Endodermal cell (in vitro differentiated cells): ENCODE measurements at regions not wholly inside any gene's neighbourhood (a gene's known extent, or its start where the extent isn't known, plus 50 kb on each side); places are given as distances from the start of the nearest gene placed in this dataset.
A peak's percentile ranks its signal among the peaks of the same experiment; 100 is the strongest.

Experiments
- DNase-seq: peaks from one replicate; pipeline ENCODE4 v3.0.0-alpha.2; 2017
- H3K27ac ChIP-seq: 2 replicates; pipeline ENCODE4 v1.5.1; 2013; ENCODE audit warnings: mild to moderate bottlenecking, low read depth, low read length, moderate library complexity
- H3K27me3 ChIP-seq: 2 replicates; pipeline ENCODE4 v1.6.1; 2013; ENCODE audit warnings: mild to moderate bottlenecking, low read length, moderate library complexity; ENCODE audit not compliant: insufficient read depth, control insufficient read depth, poor library complexity, severe bottlenecking
- H3K36me3 ChIP-seq: 2 replicates; pipeline ENCODE4 v1.7.0; 2013; ENCODE audit warnings: mild to moderate bottlenecking, low read length, moderate library complexity; ENCODE audit not compliant: control insufficient read depth, insufficient read depth
- H3K4me1 ChIP-seq: one replicate; pipeline ENCODE4 v1.7.0; 2013; ENCODE audit warnings: low read length; ENCODE audit not compliant: control insufficient read depth, insufficient read depth
- H3K4me3 ChIP-seq: 2 replicates; pipeline ENCODE4 v1.5.1; 2013; ENCODE audit warnings: mild to moderate bottlenecking, low read length, moderate library complexity
- H3K9ac ChIP-seq: 2 replicates; pipeline ENCODE4 v1.6.1; 2013; ENCODE audit warnings: mild to moderate bottlenecking, low read length, moderate library complexity; ENCODE audit not compliant: poor library complexity, severe bottlenecking; ENCODE audit errors: extremely low read depth
- H3K9me3 ChIP-seq: 2 replicates; pipeline ENCODE4 v1.6.1; 2013; ENCODE audit warnings: mild to moderate bottlenecking, low read length, moderate library complexity; ENCODE audit not compliant: control insufficient read depth
- H3K27ac Mint-ChIP-seq: 2 replicates; pipeline ENCODE4 v1.8.0; 2020; ENCODE audit warnings: mixed read lengths
- H3K27me3 Mint-ChIP-seq: 2 replicates; pipeline ENCODE4 v1.8.0; 2021; ENCODE audit warnings: mild to moderate bottlenecking, mixed read lengths; ENCODE audit not compliant: insufficient read depth
- H3K36me3 Mint-ChIP-seq: 2 replicates; pipeline ENCODE4 v1.8.0; 2020; ENCODE audit warnings: low read depth, mixed read lengths
- H3K4me1 Mint-ChIP-seq: 2 replicates; pipeline ENCODE4 v1.8.0; 2020; ENCODE audit warnings: mixed read lengths
- H3K4me3 Mint-ChIP-seq: 2 replicates; pipeline ENCODE4 v1.8.0; 2020; ENCODE audit warnings: mild to moderate bottlenecking, moderate library complexity, mixed read lengths
- H3K9me3 Mint-ChIP-seq: 2 replicates; pipeline ENCODE4 v1.8.0; 2020; ENCODE audit warnings: mild to moderate bottlenecking, mixed read lengths
- WGBS, 2 experiments: methylation state at CpG; one replicate each; pipeline versions ENCODE4 v1.1.5 to v1.1.7; 2013; ENCODE audit warnings: missing lambda C conversion rate in 2 of 2, mixed read lengths in 1 of 2; ENCODE audit not compliant: insufficient coverage in 1 of 2, insufficient read length in 1 of 2; 5-methylcytosine and 5-hydroxymethylcytosine counted together
- TF ChIP-seq, protein P1 (sequence below): fragments of 200-600 bp; sonication (generic); conservative IDR thresholded peaks from 2 replicates; pipeline ENCODE4 v1.5.0; 2021; ENCODE audit warnings: antibody characterized with exemption, mild to moderate bottlenecking

GRCh38 chr2:147603876-147604275 is 241.0 kb upstream of the ACVR2A start:
- TF ChIP-seq, protein P1, sequence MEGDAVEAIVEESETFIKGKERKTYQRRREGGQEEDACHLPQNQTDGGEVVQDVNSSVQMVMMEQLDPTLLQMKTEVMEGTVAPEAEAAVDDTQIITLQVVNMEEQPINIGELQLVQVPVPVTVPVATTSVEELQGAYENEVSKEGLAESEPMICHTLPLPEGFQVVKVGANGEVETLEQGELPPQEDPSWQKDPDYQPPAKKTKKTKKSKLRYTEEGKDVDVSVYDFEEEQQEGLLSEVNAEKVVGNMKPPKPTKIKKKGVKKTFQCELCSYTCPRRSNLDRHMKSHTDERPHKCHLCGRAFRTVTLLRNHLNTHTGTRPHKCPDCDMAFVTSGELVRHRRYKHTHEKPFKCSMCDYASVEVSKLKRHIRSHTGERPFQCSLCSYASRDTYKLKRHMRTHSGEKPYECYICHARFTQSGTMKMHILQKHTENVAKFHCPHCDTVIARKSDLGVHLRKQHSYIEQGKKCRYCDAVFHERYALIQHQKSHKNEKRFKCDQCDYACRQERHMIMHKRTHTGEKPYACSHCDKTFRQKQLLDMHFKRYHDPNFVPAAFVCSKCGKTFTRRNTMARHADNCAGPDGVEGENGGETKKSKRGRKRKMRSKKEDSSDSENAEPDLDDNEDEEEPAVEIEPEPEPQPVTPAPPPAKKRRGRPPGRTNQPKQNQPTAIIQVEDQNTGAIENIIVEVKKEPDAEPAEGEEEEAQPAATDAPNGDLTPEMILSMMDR = no peak
- Histone ChIP-seq H3K4me3 (no peak overlapping the region), H3K27ac (peak overlapping the region; percentile 19), H3K9ac (no peak overlapping the region), H3K4me1 (peaks cover 3% of the 10 kb centered on the region), H3K27me3 (no peaks in the 10 kb centered on the region), H3K9me3 (peaks cover 10% of the 10 kb centered on the region), H3K36me3 (no peaks in the 10 kb centered on the region)
- no peak overlapping the region for H3K4me3 Mint-ChIP-seq
- H3K27me3 Mint-ChIP-seq = no peaks in the 10 kb centered on the region
- H3K9me3 Mint-ChIP-seq = peaks cover 6% of the 10 kb centered on the region
- WGBS, 2 experiments = 74% methylated on average over 3 of the region's 3 CpGs; no CpG with 5 or more reads in 1 of the 2 experiments
- H3K27ac Mint-ChIP-seq = no peak overlapping the region
- H3K36me3 Mint-ChIP-seq = no peaks in the 10 kb centered on the region
- peaks cover 8% of the 10 kb centered on the region for H3K4me1 Mint-ChIP-seq
- no peak for DNase-seq

DNA sequence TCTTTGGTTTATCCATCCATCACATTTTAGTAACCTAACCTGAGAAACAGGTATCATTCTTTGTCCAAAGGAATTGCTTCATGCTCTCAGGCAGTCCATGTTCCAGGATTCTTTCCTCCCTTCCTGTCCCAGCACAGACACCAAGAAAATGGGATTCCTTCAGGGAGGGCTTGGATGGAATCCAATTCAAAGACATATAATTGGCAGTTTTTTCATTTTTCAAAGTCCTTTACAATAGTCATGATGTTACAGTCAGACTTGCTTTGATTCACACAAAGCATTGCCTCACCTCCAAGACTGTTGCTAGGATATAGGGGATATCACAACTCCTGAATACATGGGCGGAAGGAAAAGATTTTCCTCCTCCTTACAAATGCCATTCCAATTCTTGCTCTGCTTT is 241.4 kb upstream of the ACVR2A start:
- Histone ChIP-seq H3K9me3 (peaks cover 10% of the 10 kb centered on the region), H3K4me1 (peaks cover 5% of the 10 kb centered on the region), H3K4me3 (no peak overlapping the region), H3K9ac (no peak overlapping the region), H3K27ac (peak overlapping the region; percentile 25), H3K27me3 (no peaks in the 10 kb centered on the region), H3K36me3 (no peaks in the 10 kb centered on the region)
- H3K27ac Mint-ChIP-seq = no peak overlapping the region
- TF ChIP-seq, protein P1 = no peak
- H3K36me3 Mint-ChIP-seq = no peaks in the 10 kb centered on the region
- H3K27me3 Mint-ChIP-seq = no peaks in the 10 kb centered on the region
- peaks cover 5% of the 10 kb centered on the region for H3K4me1 Mint-ChIP-seq
- 100% methylated on average over 1 of the region's 1 CpG; no CpG with 5 or more reads in 1 of the 2 experiments for WGBS, 2 experiments
- H3K4me3 Mint-ChIP-seq = no peak overlapping the region
- DNase-seq = no peak
- H3K9me3 Mint-ChIP-seq = peaks cover 6% of the 10 kb centered on the region

DNA sequence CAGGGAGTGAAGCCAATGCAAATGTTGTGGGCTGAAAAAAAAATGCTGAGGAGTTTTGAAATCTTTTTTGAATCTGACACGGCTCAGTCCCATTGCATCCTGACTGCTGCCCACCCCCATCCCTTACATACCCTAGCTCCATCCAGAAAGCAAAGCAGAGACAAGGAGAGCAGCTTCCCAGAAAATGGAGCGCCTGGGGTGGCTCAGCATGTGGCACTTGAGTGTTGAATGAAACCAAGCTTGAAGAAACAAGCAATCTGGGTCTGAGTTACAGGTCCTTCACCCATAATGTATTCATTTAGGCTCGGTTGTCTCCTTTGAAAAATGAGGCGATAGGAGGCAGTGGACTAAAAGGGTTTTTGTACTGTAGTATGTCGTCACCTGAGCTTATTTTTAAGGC is 244.2 kb upstream of the ACVR2A start:
- Mint-ChIP-seq H3K9me3 (peaks cover 9% of the 10 kb centered on the region), H3K4me3 (no peak overlapping the region), H3K4me1 (peaks cover 5% of the 10 kb centered on the region), H3K36me3 (no peaks in the 10 kb centered on the region), H3K27me3 (no peaks in the 10 kb centered on the region), H3K27ac (no peak overlapping the region)
- peak; percentile 59 for DNase-seq
- H3K36me3 ChIP-seq = no peaks in the 10 kb centered on the region
- WGBS, 2 experiments = 76 to 88% methylated on average over 3 to 5 of the region's 5 CpGs
- H3K27me3 ChIP-seq = no peaks in the 10 kb centered on the region
- H3K4me1 ChIP-seq = peaks cover 5% of the 10 kb centered on the region
- no peak overlapping the region for H3K9ac ChIP-seq
- H3K9me3 ChIP-seq = peaks cover 17% of the 10 kb centered on the region
- H3K4me3 ChIP-seq = no peak overlapping the region
- TF ChIP-seq, protein P1 = no peak
- no peak overlapping the region for H3K27ac ChIP-seq
